ENCODE measurements at regions not wholly inside any gene's neighbourhood (a gene's known extent, or its start where the extent isn't known, plus 50 kb on each side); places are given as distances from the start of the nearest gene placed in this dataset.

- DNase-seq = no peak
- in situ Hi-C loops (cut with MboI; ENCODE audit: low pct_unique_long_range_greater_than_20kb, low sequenced_read_pairs) = no loop called here
Observed at GRCh38 chr2:155209696-155210450, 511.4 kb downstream of the KCNJ3 start.

GRCh38 chr2:155203178-155203577, 504.7 kb downstream of the KCNJ3 start:
- no peak for DNase-seq
- in situ Hi-C loops (cut with MboI; ENCODE audit: low pct_unique_long_range_greater_than_20kb, low sequenced_read_pairs) = no loop called here

GRCh38 chr2:155200753-155201152, 502.3 kb downstream of the KCNJ3 start:
- in situ Hi-C loops (cut with MboI; ENCODE audit: low pct_unique_long_range_greater_than_20kb, low sequenced_read_pairs) = no loop called here
- no peak for DNase-seq

GRCh38 chr2:155190342-155190741, 491.8 kb downstream of the KCNJ3 start:
- no peak for DNase-seq

GRCh38 chr2:155178921-155179320, 480.4 kb downstream of the KCNJ3 start:
- in situ Hi-C loops (cut with MboI; ENCODE audit: low pct_unique_long_range_greater_than_20kb, low sequenced_read_pairs) = no loop called here
- peak; percentile 63 for DNase-seq

More at GRCh38 chr2:155190342-155190741, 491.8 kb downstream of the KCNJ3 start:
- in situ Hi-C loops (cut with MboI; ENCODE audit: low pct_unique_long_range_greater_than_20kb, low sequenced_read_pairs) = no loop called here

- no peak for DNase-seq
- in situ Hi-C loops (cut with MboI; ENCODE audit: low pct_unique_long_range_greater_than_20kb, low sequenced_read_pairs) = no loop called here
Observed at GRCh38 chr2:155176345-155176744, 477.9 kb downstream of the KCNJ3 start.

- no peak for DNase-seq
- in situ Hi-C loops (cut with MboI; ENCODE audit: low pct_unique_long_range_greater_than_20kb, low sequenced_read_pairs) = no loop called here
Observed at GRCh38 chr2:155169317-155169716, 470.8 kb downstream of the KCNJ3 start.

GRCh38 chr2:155162494-155162893, 464.0 kb downstream of the KCNJ3 start:
- DNase-seq = no peak
- in situ Hi-C loops (cut with MboI; ENCODE audit: low pct_unique_long_range_greater_than_20kb, low sequenced_read_pairs) = no loop called here

GRCh38 chr2:155161314-155161713, 462.8 kb downstream of the KCNJ3 start:
- in situ Hi-C loops (cut with MboI; ENCODE audit: low pct_unique_long_range_greater_than_20kb, low sequenced_read_pairs) = no loop called here
- no peak for DNase-seq

GRCh38 chr2:155157711-155158110, 459.2 kb downstream of the KCNJ3 start:
- DNase-seq = no peak
- in situ Hi-C loops (cut with MboI; ENCODE audit: low pct_unique_long_range_greater_than_20kb, low sequenced_read_pairs) = no loop called here

- in situ Hi-C loops (cut with MboI; ENCODE audit: low pct_unique_long_range_greater_than_20kb, low sequenced_read_pairs) = no loop called here
- no peak for DNase-seq
Observed at GRCh38 chr2:155157065-155157464, 458.6 kb downstream of the KCNJ3 start.

- in situ Hi-C loops (cut with MboI; ENCODE audit: low pct_unique_long_range_greater_than_20kb, low sequenced_read_pairs) = no loop called here
Observed at GRCh38 chr2:155151945-155152344, 453.4 kb downstream of the KCNJ3 start.

GRCh38 chr2:155151472-155151871, 453.0 kb downstream of the KCNJ3 start:
- in situ Hi-C loops (cut with MboI; ENCODE audit: low pct_unique_long_range_greater_than_20kb, low sequenced_read_pairs) = no loop called here
- no peak for DNase-seq

More at GRCh38 chr2:155151945-155152344, 453.4 kb downstream of the KCNJ3 start:
- DNase-seq = no peak

- no peak for DNase-seq
- in situ Hi-C loops (cut with MboI; ENCODE audit: low pct_unique_long_range_greater_than_20kb, low sequenced_read_pairs) = no loop called here
Observed at GRCh38 chr2:155145758-155146229, 447.3 kb downstream of the KCNJ3 start.

GRCh38 chr2:155141418-155141817, 442.9 kb downstream of the KCNJ3 start:
- no peak for DNase-seq
- in situ Hi-C loops (cut with MboI; ENCODE audit: low pct_unique_long_range_greater_than_20kb, low sequenced_read_pairs) = no loop called here

- DNase-seq = no peak
- in situ Hi-C loops (cut with MboI; ENCODE audit: low pct_unique_long_range_greater_than_20kb, low sequenced_read_pairs) = no loop called here
Observed at GRCh38 chr2:155125585-155126230, 427.2 kb downstream of the KCNJ3 start.

- in situ Hi-C loops (cut with MboI; ENCODE audit: low pct_unique_long_range_greater_than_20kb, low sequenced_read_pairs) = no loop called here
- DNase-seq = no peak
Observed at GRCh38 chr2:155115846-155116245, 417.4 kb downstream of the KCNJ3 start.

GRCh38 chr2:155111070-155111469, 412.6 kb downstream of the KCNJ3 start:
- in situ Hi-C loops (cut with MboI; ENCODE audit: low pct_unique_long_range_greater_than_20kb, low sequenced_read_pairs) = no loop called here
- DNase-seq = no peak

GRCh38 chr2:155109527-155109926, 411.0 kb downstream of the KCNJ3 start:
- DNase-seq = no peak
- in situ Hi-C loops (cut with MboI; ENCODE audit: low pct_unique_long_range_greater_than_20kb, low sequenced_read_pairs) = no loop called here

GRCh38 chr2:155100261-155100660, 401.8 kb downstream of the KCNJ3 start:
- DNase-seq = no peak
- in situ Hi-C loops (cut with MboI; ENCODE audit: low pct_unique_long_range_greater_than_20kb, low sequenced_read_pairs) = no loop called here

- in situ Hi-C loops (cut with MboI; ENCODE audit: low pct_unique_long_range_greater_than_20kb, low sequenced_read_pairs) = no loop called here
- no peak for DNase-seq
Observed at GRCh38 chr2:155099784-155100183, 401.3 kb downstream of the KCNJ3 start.
